Activated CD4-positive, alpha-beta T cell treated with anti-CD3 and anti-CD28 coated beads, Interleukin-2, Interleukin-4, amounts not matched to agents 100 ng/mL and 50 ng/mL, durations not matched to agents 16 hours and 8 hours (primary cell): ENCODE measurements at regions not wholly inside any gene's neighbourhood (a gene's known extent, or its start where the extent isn't known, plus 50 kb on each side); places are given as distances from the start of the nearest gene placed in this dataset.
"Not testable (repeated sequence)": the region's sequence is repeated elsewhere in the genome, so short reads cannot be mapped to it uniquely, and the experiment has no call there.

ENCODE experiments used
- DNase-seq: peaks from one replicate; pipeline ENCODE4 v3.0.0-alpha.2; 2020; ENCODE audit warnings: low spot score

GRCh38 chr16:65838001-65838400 lies 528.5 kb upstream of the CDH5 start:
- DNase-seq = no peak

- DNase-seq = no peak
These were observed 529.0 kb upstream of the CDH5 start for GRCh38 chr16:65837464-65837863.

- no peak for DNase-seq
These were observed 531.8 kb upstream of the CDH5 start for GRCh38 chr16:65834688-65835087.

- DNase-seq = no peak
These were observed 533.2 kb upstream of the CDH5 start for GRCh38 chr16:65833171-65833871.

GRCh38 chr16:65832679-65833078 lies 533.8 kb upstream of the CDH5 start:
- no peak for DNase-seq

GRCh38 chr16:65831903-65832666 lies 534.4 kb upstream of the CDH5 start:
- DNase-seq = no peak

- no peak for DNase-seq
These were observed 537.4 kb upstream of the CDH5 start for GRCh38 chr16:65829076-65829475.

GRCh38 chr16:65828296-65828695 lies 538.2 kb upstream of the CDH5 start:
- DNase-seq = no peak

GRCh38 chr16:65827231-65827630 lies 539.3 kb upstream of the CDH5 start:
- no peak for DNase-seq

- no peak for DNase-seq
These were observed 541.2 kb upstream of the CDH5 start for GRCh38 chr16:65825191-65825856.

- DNase-seq = no peak
These were observed 544.3 kb upstream of the CDH5 start for GRCh38 chr16:65822148-65822547.

- DNase-seq = no peak
These were observed 547.2 kb upstream of the CDH5 start for GRCh38 chr16:65819136-65819898.

GRCh38 chr16:65817799-65818198 lies 548.7 kb upstream of the CDH5 start:
- no peak for DNase-seq

- no peak for DNase-seq
These were observed 549.4 kb upstream of the CDH5 start for GRCh38 chr16:65817066-65817465.

GRCh38 chr16:65816556-65816955 lies 549.9 kb upstream of the CDH5 start:
- DNase-seq = no peak

GRCh38 chr16:65815707-65816106 lies 550.8 kb upstream of the CDH5 start:
- DNase-seq = no peak

- not testable (repeated sequence) for DNase-seq
These were observed 552.6 kb upstream of the CDH5 start for GRCh38 chr16:65813879-65814278.

- no peak for DNase-seq
These were observed 556.9 kb upstream of the CDH5 start for GRCh38 chr16:65809627-65810026.

GRCh38 chr16:65808790-65809189 lies 557.7 kb upstream of the CDH5 start:
- DNase-seq = no peak

GRCh38 chr16:65807858-65808257 lies 558.6 kb upstream of the CDH5 start:
- DNase-seq = no peak

- not testable (repeated sequence) for DNase-seq
These were observed 560.8 kb upstream of the CDH5 start for GRCh38 chr16:65805704-65806103.

- DNase-seq = no peak
These were observed 570.0 kb upstream of the CDH5 start for GRCh38 chr16:65796481-65796880.
